GM12891 (cell line): ENCODE measurements at regions not wholly inside any gene's neighbourhood (a gene's known extent, or its start where the extent isn't known, plus 50 kb on each side); places are given as distances from the start of the nearest gene placed in this dataset.
"Not testable (repeated sequence)": the region's sequence is repeated elsewhere in the genome, so short reads cannot be mapped to it uniquely, and the experiment has no call there.

Experiments used
- POLR2A ChIP-seq: IDR thresholded peaks from 2 replicates; pipeline ENCODE4 v1.6.1; 2011; ENCODE audit warnings: low read depth, low read length, control low read depth
- POLR2AphosphoS5 ChIP-seq: IDR thresholded peaks from 2 replicates; pipeline ENCODE4 v1.6.1; 2011; ENCODE audit warnings: low read depth, low read length, control low read depth
- POU2F2 ChIP-seq: IDR thresholded peaks from 2 replicates; pipeline ENCODE4 v1.6.1; 2011; ENCODE audit warnings: low read depth, mild to moderate bottlenecking, control low read depth, low read length, moderate library complexity
- SPI1 ChIP-seq: IDR thresholded peaks from 2 replicates; pipeline ENCODE4 v1.6.1; 2011; ENCODE audit warnings: low read depth, low read length, control low read depth
- TAF1 ChIP-seq: IDR thresholded peaks from 2 replicates; pipeline ENCODE4 v1.6.1; 2011; ENCODE audit warnings: low read depth, low read length, control low read depth

DNA sequence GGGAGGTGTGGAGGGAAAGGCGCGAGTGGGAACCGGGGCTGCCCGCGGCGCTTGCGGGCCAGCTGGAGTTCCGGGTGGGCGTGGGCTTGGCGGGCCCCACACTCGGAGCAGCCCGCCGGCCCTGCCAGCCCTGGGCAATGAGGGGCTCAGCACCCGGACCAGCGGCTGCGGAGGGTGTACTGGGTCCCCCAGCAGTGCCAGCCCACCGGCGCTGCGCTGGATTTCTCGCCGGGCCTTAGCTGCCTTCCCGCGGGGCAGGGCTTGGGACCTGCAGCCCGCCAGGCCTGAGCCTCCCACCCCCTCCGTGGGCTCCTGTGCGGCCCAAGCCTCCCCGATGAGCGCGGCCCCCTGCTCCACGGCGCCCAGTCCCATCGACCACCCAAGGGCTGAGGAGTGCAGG lies 76.3 kb upstream of the TMEM252 start:
- TF ChIP-seq POLR2AphosphoS5, POLR2A, TAF1, SPI1, POU2F2: not testable (repeated sequence)
